Esophagus squamous epithelium (tissue), 5 donors: ENCODE measurements at regions not wholly inside any gene's neighbourhood (a gene's known extent, or its start where the extent isn't known, plus 50 kb on each side); places are given as distances from the start of the nearest gene placed in this dataset.

ENCODE experiments used
- DNase-seq: peaks from one replicate; lab custom pipeline; 2025; lab: John Stamatoyannopoulos, UW
- H3K27ac ChIP-seq, 4 donors: fragments of 200-600 bp; sonication (generic); one replicate each; pipeline ENCODE4 v1.5.1; 2016 to 2019; ENCODE audit warnings: mild to moderate bottlenecking in 1 of 4
- H3K27me3 ChIP-seq, 4 donors: fragments of 200-600 bp; sonication (generic); 1 replicate in 3 of 4; 2 replicates in 1 of 4; pipeline versions ENCODE4 v1.5.1 to v1.6.0; 2017 to 2021; ENCODE audit warnings: antibody characterized with exemption in 1 of 4
- H3K36me3 ChIP-seq, 3 donors: fragments of 200-600 bp; sonication (generic); one replicate each; pipeline ENCODE4 v1.5.1; 2016 to 2019
- H3K4me1 ChIP-seq, 3 donors: fragments of 200-600 bp; sonication (generic); one replicate each; pipeline ENCODE4 v1.5.1; 2017 to 2019
- H3K4me3 ChIP-seq, 4 donors: fragments of 200-600 bp; sonication (generic); 1 replicate in 3 of 4; 2 replicates in 1 of 4; pipeline ENCODE4 v1.5.1; 2016 to 2019; ENCODE audit warnings: mild to moderate bottlenecking in 2 of 4, moderate library complexity in 1 of 4
- H3K9me3 ChIP-seq, 3 donors: fragments of 200-600 bp; sonication (generic); one replicate each; pipeline ENCODE4 v1.5.1; 2016 to 2019
- CTCF ChIP-seq, 6 experiments: fragments of 450-650 bp in 4 of 6; fragments of 200-600 bp in 2 of 6; sonication (generic) in 2 of 6; IDR thresholded peaks; one replicate each; pipeline ENCODE4 v1.5.1; 2016 to 2019; ENCODE audit warnings: antibody characterized with exemption in 6 of 6, mild to moderate bottlenecking in 4 of 6, moderate library complexity in 4 of 6
- POLR2A ChIP-seq, 4 donors: fragments of 450-650 bp; IDR thresholded peaks; one replicate each; pipeline ENCODE4 v1.6.1; 2017; ENCODE audit warnings: antibody characterized with exemption in 4 of 4, mild to moderate bottlenecking in 4 of 4, moderate library complexity in 3 of 4
- WGBS, 2 donors: methylation state at CpG; one replicate each; pipeline ENCODE4 v1.1.5; 2018; 5-methylcytosine and 5-hydroxymethylcytosine counted together
- intact Hi-C: fragments of 100-400 bp; cut with DNase I; formaldehyde crosslinking; loops from one replicate; pipeline ENCODE4 v1.15.0; 2022
- donor health status: DM: yes; HTN: yes; CAD: no.

- no peak overlapping the region for H3K27ac ChIP-seq
- no peaks in the 10 kb centered on the region for H3K27me3 ChIP-seq
- TF ChIP-seq POLR2A (IDR thresholded peaks at IDR 0.05), result no peak
- no peak for TF ChIP-seq CTCF (IDR thresholded peaks at IDR 0.05)
- no peaks in the 10 kb centered on the region for H3K36me3 ChIP-seq
- H3K4me3 ChIP-seq, result no peak overlapping the region
- no peaks in the 10 kb centered on the region for H3K9me3 ChIP-seq
- intact Hi-C loops, result no loop called here
- DNase-seq, result no peak
- no peaks in the 10 kb centered on the region for H3K4me1 ChIP-seq
These were observed 420.4 kb upstream of the SEMA3A start for GRCh38 chr7:84614821-84615501.

GRCh38 chr7:84612981-84613681 is 418.5 kb upstream of the SEMA3A start:
- Histone ChIP-seq H3K27me3 (no peaks in the 10 kb centered on the region), H3K4me3 (no peak overlapping the region), H3K9me3 (no peaks in the 10 kb centered on the region), H3K36me3 (no peaks in the 10 kb centered on the region), H3K27ac (no peak overlapping the region), H3K4me1 (no peaks in the 10 kb centered on the region)
- no peak for DNase-seq
- WGBS, 2 donors, result 72 to 74% methylated on average over 5 of the region's 5 CpGs
- intact Hi-C loops, result no loop called here
- no peak for TF ChIP-seq CTCF (IDR thresholded peaks at IDR 0.05)
- no peak for TF ChIP-seq POLR2A (IDR thresholded peaks at IDR 0.05)

- Histone ChIP-seq H3K9me3 (no peaks in the 10 kb centered on the region), H3K27ac (no peak overlapping the region), H3K4me1 (no peaks in the 10 kb centered on the region), H3K27me3 (no peaks in the 10 kb centered on the region), H3K36me3 (no peaks in the 10 kb centered on the region), H3K4me3 (no peak overlapping the region)
- TF ChIP-seq CTCF (IDR thresholded peaks at IDR 0.05) (no peak), POLR2A (IDR thresholded peaks at IDR 0.05) (no peak)
- intact Hi-C loops, result no loop called here
- no peak for DNase-seq
- 54 to 77% methylated on average over 2 of the region's 2 CpGs for WGBS, 2 donors
These were observed 416.8 kb upstream of the SEMA3A start for GRCh38 chr7:84611391-84611790.

GRCh38 chr7:84610390-84610789 is 415.8 kb upstream of the SEMA3A start:
- WGBS, 2 donors, result 84 to 88% methylated on average over 4 of the region's 4 CpGs
- no peak overlapping the region for H3K27ac ChIP-seq
- H3K9me3 ChIP-seq, result no peaks in the 10 kb centered on the region
- DNase-seq, result no peak
- no peak overlapping the region for H3K4me3 ChIP-seq
- no peak for TF ChIP-seq CTCF (IDR thresholded peaks at IDR 0.05)
- TF ChIP-seq POLR2A (IDR thresholded peaks at IDR 0.05), result no peak
- H3K4me1 ChIP-seq, result no peaks in the 10 kb centered on the region
- intact Hi-C loops, result no loop called here
- H3K27me3 ChIP-seq, result no peaks in the 10 kb centered on the region
- no peaks in the 10 kb centered on the region for H3K36me3 ChIP-seq

- no peaks in the 10 kb centered on the region for H3K4me1 ChIP-seq
- H3K36me3 ChIP-seq, result no peaks in the 10 kb centered on the region
- TF ChIP-seq POLR2A (IDR thresholded peaks at IDR 0.05) (no peak), CTCF (IDR thresholded peaks at IDR 0.05) (no peak)
- H3K27ac ChIP-seq, result no peak overlapping the region
- no peak for DNase-seq
- H3K9me3 ChIP-seq, result peaks cover 0 to 8% (median 0%) of the 10 kb centered on the region in 3 donors
- no peaks in the 10 kb centered on the region for H3K27me3 ChIP-seq
- WGBS, 2 donors, result 75 to 91% methylated on average over 2 of the region's 2 CpGs
- intact Hi-C loops, result no loop called here
- no peak overlapping the region for H3K4me3 ChIP-seq
These were observed 410.7 kb upstream of the SEMA3A start for GRCh38 chr7:84605301-84605700.
